HCT116 (cell line): ENCODE measurements at regions not wholly inside any gene's neighbourhood (a gene's known extent, or its start where the extent isn't known, plus 50 kb on each side); places are given as distances from the start of the nearest gene placed in this dataset.

Experiments used
- ATAC-seq: fragments of 200-7000 bp; cut with Tn5 transposase; 2 replicates; pipeline ENCODE4 v1.9.1; 2020; ENCODE audit warnings: mild to moderate bottlenecking, moderate library complexity
- BruUV-seq: library from RNA; stranded (reverse); fragments of 400-500 nt; replicated peaks from 2 replicates; lab custom pipeline; 2021; lab: Mats Ljungman, UMichigan
- CTCF ChIA-PET: fragments of 300-600 bp; sonication (Branson Sonifier 250); formaldehyde crosslinking; loops from one replicate; lab custom pipeline; 2021; ENCODE audit warnings: antibody characterized with exemption; lab: Charles Lee
- POLR2A ChIA-PET: fragments of 300-600, 350-600 bp; sonication (Branson Sonifier 250); formaldehyde crosslinking; loops from one replicate; lab custom pipeline; 2021; ENCODE audit warnings: antibody characterized with exemption; lab: Charles Lee
- RAD21 ChIA-PET, 2 experiments: fragments of 300-600 bp; sonication (Branson Sonifier 250); formaldehyde crosslinking; loops; one replicate each; lab custom pipeline; 2023; ENCODE audit warnings: low total read pairs in 2 of 2; ENCODE audit not compliant: uncharacterized antibody in 2 of 2, unreplicated experiment in 2 of 2, low non-redundant PET in 1 of 2; lab: Charles Lee
- DNase-seq: peaks from one replicate; pipeline ENCODE4 v3.0.0-alpha.2; 2010; ENCODE audit warnings: low read depth, low spot score
- H2AFZ ChIP-seq: fragments of 200-600 bp; shearing (Covaris generic), sonication (generic); 2 replicates; pipeline ENCODE4 v1.6.1; 2017; ENCODE audit warnings: low read depth, mixed run types, mixed read lengths, antibody characterized with exemption, low read length; ENCODE audit not compliant: poor library complexity, severe bottlenecking
- H3K27ac ChIP-seq: 2 replicates; pipeline ENCODE4 v1.5.1; 2012; ENCODE audit warnings: low read depth, low read length
- H3K27me3 ChIP-seq: fragments of 200-600 bp; sonication (generic); 2 replicates; pipeline ENCODE4 v1.6.1; 2016; ENCODE audit warnings: mixed run types, low read length, mixed read lengths; ENCODE audit not compliant: insufficient read depth
- H3K36me3 ChIP-seq, 2 experiments: fragments of 200-500 bp in 1 of 2; fragments of 200-600 bp in 1 of 2; sonication (Bioruptor generic) in 1 of 2; sonication (generic) in 1 of 2; 2 replicates each; pipeline versions ENCODE4 v1.5.1 to v1.6.1; 2014 to 2016; ENCODE audit warnings: low read length in 2 of 2, inconsistent platforms in 1 of 2, mixed read lengths in 1 of 2, mixed run types in 1 of 2; ENCODE audit not compliant: insufficient read depth in 2 of 2, control insufficient read depth in 1 of 2
- H3K4me1 ChIP-seq, 2 experiments: fragments of 200-600 bp in 1 of 2; sonication (generic) in 1 of 2; 2 replicates each; pipeline versions ENCODE4 v1.5.1 to v1.6.1; 2012 to 2017; ENCODE audit warnings: low read length in 2 of 2, inconsistent platforms in 1 of 2, mild to moderate bottlenecking in 1 of 2, mixed read lengths in 1 of 2, mixed run types in 1 of 2, moderate library complexity in 1 of 2; ENCODE audit not compliant: insufficient read depth in 2 of 2, control insufficient read depth in 1 of 2
- H3K4me2 ChIP-seq: fragments of 200-600 bp; sonication (generic); 2 replicates; pipeline ENCODE4 v1.6.1; 2017; ENCODE audit warnings: mixed run types, low read length, mixed read lengths
- H3K4me3 ChIP-seq, 2 experiments: fragments of 200-600 bp in 1 of 2; sonication (generic) in 1 of 2; replicated peaks in 1 of 2; 2 replicates each; pipeline ENCODE4 v1.5.1; 2011 to 2016; ENCODE audit warnings: low read length in 2 of 2, control low read depth in 1 of 2, low read depth in 1 of 2, mild to moderate bottlenecking in 1 of 2, mixed read lengths in 1 of 2, mixed run types in 1 of 2
- H3K79me2 ChIP-seq: fragments of 200-600 bp; sonication (generic); 2 replicates; pipeline ENCODE4 v1.6.1; 2017; ENCODE audit warnings: mild to moderate bottlenecking, mixed run types, low read length, moderate library complexity, mixed read lengths; ENCODE audit not compliant: insufficient read depth
- H3K9ac ChIP-seq: fragments of 200-600 bp; sonication (generic); 2 replicates; pipeline ENCODE4 v1.6.1; 2016; ENCODE audit warnings: low read length, mixed read lengths
- H3K9me2 ChIP-seq: fragments of 200-600 bp; sonication (generic), shearing (Covaris generic); 2 replicates; pipeline ENCODE4 v1.6.1; 2017; ENCODE audit warnings: mixed run types, mild to moderate bottlenecking, moderate library complexity; ENCODE audit not compliant: insufficient read depth
- H3K9me3 ChIP-seq, 2 experiments: fragments of 200-500 bp in 1 of 2; fragments of 200-600 bp in 1 of 2; sonication (Bioruptor generic) in 1 of 2; sonication (generic) in 1 of 2; 2 replicates each; pipeline ENCODE4 v1.6.1; 2014 to 2017; ENCODE audit warnings: low read length in 2 of 2, mixed read lengths in 2 of 2, inconsistent platforms in 1 of 2, low read depth in 1 of 2, mild to moderate bottlenecking in 1 of 2, mixed run types in 1 of 2, moderate library complexity in 1 of 2; ENCODE audit not compliant: control insufficient read depth in 1 of 2, insufficient read depth in 1 of 2
- H4K20me1 ChIP-seq: fragments of 200-600 bp; sonication (generic), shearing (Covaris generic); 2 replicates; pipeline ENCODE4 v1.6.1; 2017; ENCODE audit warnings: mixed run types, mild to moderate bottlenecking, moderate library complexity; ENCODE audit not compliant: insufficient read depth
- CTCF ChIP-seq, 3 experiments: fragments of 200-600 bp in 1 of 3; sonication (generic) in 1 of 3; IDR thresholded peaks in 2 of 3; conservative IDR thresholded peaks in 1 of 3; 2 replicates each; pipeline ENCODE4 v1.5.1; 2012 to 2017; ENCODE audit warnings: low read depth in 2 of 3, low read length in 2 of 3, antibody characterized with exemption in 1 of 3, borderline replicate concordance in 1 of 3, control low read depth in 1 of 3, mild to moderate bottlenecking in 1 of 3, mixed read lengths in 1 of 3, mixed run types in 1 of 3, moderate library complexity in 1 of 3; ENCODE audit not compliant: insufficient read depth in 1 of 3
- EGR1 ChIP-seq: IDR thresholded peaks from 2 replicates; pipeline ENCODE4 v1.6.1; 2012; ENCODE audit warnings: low read depth
- ELF1 ChIP-seq: IDR thresholded peaks from 2 replicates; pipeline ENCODE4 v1.6.1; 2012; ENCODE audit warnings: low read depth, borderline replicate concordance
- EZH2 ChIP-seq: fragments of 200-600 bp; sonication (generic); IDR thresholded peaks from 2 replicates; pipeline ENCODE4 v1.6.1; 2017; ENCODE audit warnings: antibody characterized with exemption, mixed run types
- EZH2phosphoT487 ChIP-seq: fragments of 200-600 bp; IDR thresholded peaks from 2 replicates; pipeline ENCODE4 v1.6.1; 2018; ENCODE audit warnings: antibody characterized with exemption, borderline replicate concordance
- FOSL1 ChIP-seq: IDR thresholded peaks from 2 replicates; pipeline ENCODE4 v1.6.1; 2012; ENCODE audit warnings: low read depth
- JUND ChIP-seq: IDR thresholded peaks from 2 replicates; pipeline ENCODE4 v1.6.1; 2012
- MAX ChIP-seq: IDR thresholded peaks from 2 replicates; pipeline ENCODE4 v1.6.1; 2012
- POLR2AphosphoS5 ChIP-seq: IDR thresholded peaks from 2 replicates; pipeline ENCODE4 v1.6.1; 2011; ENCODE audit warnings: mild to moderate bottlenecking, low read depth, low read length, moderate library complexity
- RAD21 ChIP-seq: IDR thresholded peaks from 2 replicates; pipeline ENCODE4 v1.6.1; 2012; ENCODE audit warnings: low read depth, mild to moderate bottlenecking
- REST ChIP-seq: IDR thresholded peaks from 2 replicates; pipeline ENCODE4 v1.6.1; 2012; ENCODE audit warnings: low read depth
- SIN3A ChIP-seq: IDR thresholded peaks from 2 replicates; pipeline ENCODE4 v1.6.1; 2012; ENCODE audit warnings: low read depth
- SP1 ChIP-seq: IDR thresholded peaks from 2 replicates; pipeline ENCODE4 v1.6.1; 2012; ENCODE audit warnings: low read depth
- TCF7L2 ChIP-seq: IDR thresholded peaks from 2 replicates; pipeline ENCODE4 v1.7.0; 2011; ENCODE audit warnings: borderline replicate concordance, inconsistent platforms; ENCODE audit not compliant: insufficient read depth, insufficient read length; ENCODE audit errors: extremely low read depth
- YY1 ChIP-seq: IDR thresholded peaks from 2 replicates; pipeline ENCODE4 v1.6.1; 2011; ENCODE audit warnings: low read length, low read depth, moderate library complexity, mild to moderate bottlenecking; ENCODE audit not compliant: insufficient replicate concordance; ENCODE audit errors: extremely low read depth
- ZFX ChIP-seq: fragments of 450-650 bp; IDR thresholded peaks from 2 replicates; pipeline ENCODE4 v1.6.1; 2017
- intact Hi-C: fragments of 100-400 bp; cut with micrococcal nuclease; formaldehyde crosslinking; loops from 2 replicates; pipeline ENCODE4 v1.10.0; 2022

GRCh38 chr12:98262902-98263301, 252.5 kb upstream of the TMPO start:
- no peaks in the 10 kb centered on the region for H3K4me1 ChIP-seq
- POLR2A ChIA-PET, result no interaction called here
- TF ChIP-seq TCF7L2 (no peak), EZH2phosphoT487 (no peak), SIN3A (no peak), CTCF (IDR thresholded peaks at IDR 0.05 in 2 of 3, conservative IDR thresholded peaks at IDR 0.05 in 1 of 3; ENCODE audit: borderline replicate concordance in 1 of 3, insufficient read depth in 1 of 3, low read depth in 2 of 3, low read length in 2 of 3) (no peak), ELF1 (no peak), MAX (no peak), EZH2 (no peak), RAD21 (no peak), EGR1 (no peak), JUND (no peak), YY1 (no peak), ZFX (no peak), SP1 (no peak), POLR2AphosphoS5 (no peak), FOSL1 (no peak), REST (no peak)
- TF ChIP-seq, all 23 proteins: peak for 0
- CTCF ChIA-PET, result no interaction called here
- Histone ChIP-seq H3K4me3 (no peak overlapping the region), H3K27ac (no peak overlapping the region), H2AFZ (no peak overlapping the region), H4K20me1 (no peaks in the 10 kb centered on the region), H3K27me3 (peaks cover 57% of the 10 kb centered on the region), H3K4me2 (no peak overlapping the region), H3K9ac (no peak overlapping the region), H3K9me3 (no peaks in the 10 kb centered on the region), H3K36me3 (no peaks in the 10 kb centered on the region), H3K79me2 (no peaks in the 10 kb centered on the region), H3K9me2 (no peaks in the 10 kb centered on the region)
- no TSS peak for BruUV-seq
- DNase-seq (no peak), ATAC-seq (no peak)
- RAD21 ChIA-PET, result no interaction called here
- intact Hi-C loops, result no loop called here
